ENCODE measurements at regions not wholly inside any gene's neighbourhood (a gene's known extent, or its start where the extent isn't known, plus 50 kb on each side); places are given as distances from the start of the nearest gene placed in this dataset.

- intact Hi-C loops (cut with DNase I; ENCODE audit: low total_unique reads) = no loop called here
- no peak for DNase-seq
- Histone ChIP-seq H3K36me3 (no peaks in the 10 kb centered on the region), H3K4me1 (no peaks in the 10 kb centered on the region), H3K27me3 (no peaks in the 10 kb centered on the region), H3K9me3 (no peaks in the 10 kb centered on the region), H3K4me3 (no peak overlapping the region), H3K27ac (no peak overlapping the region)
- TF ChIP-seq, protein P1, sequence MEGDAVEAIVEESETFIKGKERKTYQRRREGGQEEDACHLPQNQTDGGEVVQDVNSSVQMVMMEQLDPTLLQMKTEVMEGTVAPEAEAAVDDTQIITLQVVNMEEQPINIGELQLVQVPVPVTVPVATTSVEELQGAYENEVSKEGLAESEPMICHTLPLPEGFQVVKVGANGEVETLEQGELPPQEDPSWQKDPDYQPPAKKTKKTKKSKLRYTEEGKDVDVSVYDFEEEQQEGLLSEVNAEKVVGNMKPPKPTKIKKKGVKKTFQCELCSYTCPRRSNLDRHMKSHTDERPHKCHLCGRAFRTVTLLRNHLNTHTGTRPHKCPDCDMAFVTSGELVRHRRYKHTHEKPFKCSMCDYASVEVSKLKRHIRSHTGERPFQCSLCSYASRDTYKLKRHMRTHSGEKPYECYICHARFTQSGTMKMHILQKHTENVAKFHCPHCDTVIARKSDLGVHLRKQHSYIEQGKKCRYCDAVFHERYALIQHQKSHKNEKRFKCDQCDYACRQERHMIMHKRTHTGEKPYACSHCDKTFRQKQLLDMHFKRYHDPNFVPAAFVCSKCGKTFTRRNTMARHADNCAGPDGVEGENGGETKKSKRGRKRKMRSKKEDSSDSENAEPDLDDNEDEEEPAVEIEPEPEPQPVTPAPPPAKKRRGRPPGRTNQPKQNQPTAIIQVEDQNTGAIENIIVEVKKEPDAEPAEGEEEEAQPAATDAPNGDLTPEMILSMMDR (IDR thresholded peaks at IDR 0.05) = no peak
- TF ChIP-seq POLR2A (IDR thresholded peaks at IDR 0.05) = no peak
Observed at GRCh38 chr4:73348185-73348584, 55.9 kb upstream of the ALB start.

GRCh38 chr4:73347497-73347896, 56.6 kb upstream of the ALB start:
- Histone ChIP-seq H3K9me3 (no peaks in the 10 kb centered on the region), H3K36me3 (no peaks in the 10 kb centered on the region), H3K4me1 (no peaks in the 10 kb centered on the region), H3K27me3 (no peaks in the 10 kb centered on the region), H3K4me3 (no peak overlapping the region), H3K27ac (no peak overlapping the region)
- intact Hi-C loops (cut with DNase I; ENCODE audit: low total_unique reads) = no loop called here
- DNase-seq = no peak
- TF ChIP-seq POLR2A (IDR thresholded peaks at IDR 0.05) = no peak
- TF ChIP-seq, protein P1 (IDR thresholded peaks at IDR 0.05) = no peak

DNA sequence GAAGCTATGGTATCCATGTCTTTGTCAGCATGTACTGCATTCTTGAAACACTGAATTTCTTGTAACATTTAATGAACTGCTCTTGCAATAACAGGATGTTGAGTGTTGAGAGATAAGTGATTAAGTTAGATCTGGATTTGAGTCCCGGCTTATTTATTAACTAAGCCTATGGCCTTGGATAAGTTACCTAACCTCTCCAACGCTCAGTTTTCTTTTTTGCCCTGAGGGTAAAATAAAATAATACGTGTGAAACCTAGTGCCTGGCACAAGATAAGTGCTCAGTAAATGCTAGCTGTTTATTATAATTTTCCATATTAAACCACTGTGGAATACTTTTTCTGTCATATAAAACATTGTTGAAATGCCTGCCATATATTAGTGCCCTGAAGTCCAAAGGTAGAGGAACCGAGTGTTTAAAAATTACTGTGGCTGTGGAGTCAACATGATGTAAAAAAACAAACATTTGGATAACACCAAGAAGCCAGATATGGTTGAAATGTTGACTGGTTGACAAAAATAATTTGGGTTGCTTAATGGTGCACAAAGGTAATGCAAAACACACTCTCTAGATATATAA, 58.6 kb upstream of the ALB start:
- intact Hi-C loops (cut with DNase I; ENCODE audit: low total_unique reads) = no loop called here

GRCh38 chr4:73344106-73344505, 60.0 kb upstream of the ALB start:
- Histone ChIP-seq H3K4me3 (no peak overlapping the region), H3K36me3 (no peaks in the 10 kb centered on the region), H3K9me3 (no peaks in the 10 kb centered on the region), H3K27ac (no peak overlapping the region), H3K27me3 (no peaks in the 10 kb centered on the region), H3K4me1 (no peaks in the 10 kb centered on the region)
- DNase-seq = no peak
- TF ChIP-seq, protein P1 (IDR thresholded peaks at IDR 0.05) = no peak
- no peak for TF ChIP-seq POLR2A (IDR thresholded peaks at IDR 0.05)
- intact Hi-C loops (cut with DNase I; ENCODE audit: low total_unique reads) = no loop called here

More for the DNA sequence above, 58.6 kb upstream of the ALB start:
- TF ChIP-seq, protein P1 (IDR thresholded peaks at IDR 0.05) = no peak
- TF ChIP-seq POLR2A (IDR thresholded peaks at IDR 0.05) = no peak
- Histone ChIP-seq H3K27me3 (no peaks in the 10 kb centered on the region), H3K4me1 (no peaks in the 10 kb centered on the region), H3K27ac (no peak overlapping the region), H3K36me3 (no peaks in the 10 kb centered on the region), H3K4me3 (no peak overlapping the region), H3K9me3 (no peaks in the 10 kb centered on the region)
- DNase-seq = no peak

GRCh38 chr4:73343432-73343831, 60.7 kb upstream of the ALB start:
- H3K36me3 ChIP-seq = no peaks in the 10 kb centered on the region
- DNase-seq = no peak
- intact Hi-C loops (cut with DNase I; ENCODE audit: low total_unique reads) = no loop called here
- H3K27ac ChIP-seq = no peak overlapping the region
- H3K4me1 ChIP-seq = no peaks in the 10 kb centered on the region
- H3K9me3 ChIP-seq = no peaks in the 10 kb centered on the region
- H3K27me3 ChIP-seq = no peaks in the 10 kb centered on the region
- H3K4me3 ChIP-seq = no peak overlapping the region
- TF ChIP-seq, protein P1 (IDR thresholded peaks at IDR 0.05) = no peak
- no peak for TF ChIP-seq POLR2A (IDR thresholded peaks at IDR 0.05)
